HG03097 (cell line): ENCODE measurements at regions not wholly inside any gene's neighbourhood (a gene's known extent, or its start where the extent isn't known, plus 50 kb on each side); places are given as distances from the start of the nearest gene placed in this dataset.
"Not testable (repeated sequence)": the region's sequence is repeated elsewhere in the genome, so short reads cannot be mapped to it uniquely, and the experiment has no call there.

Source experiments
- ATAC-seq: cut with Tn5 transposase; IDR thresholded peaks from one replicate; pipeline ENCODE4 v1.9.1; 2021; ENCODE audit not compliant: unreplicated experiment, low FRiP score

GRCh38 chr11:100528872-100529416 lies 158.1 kb upstream of the ARHGAP42 start:
- ATAC-seq, result no peak

- not testable (repeated sequence) for ATAC-seq
These were observed 155.8 kb upstream of the ARHGAP42 start for GRCh38 chr11:100531290-100531689.

GRCh38 chr11:100536979-100537378 lies 150.1 kb upstream of the ARHGAP42 start:
- ATAC-seq, result no peak

GRCh38 chr11:100543386-100543785 lies 143.7 kb upstream of the ARHGAP42 start:
- ATAC-seq, result no peak

- no peak for ATAC-seq
These were observed 141.5 kb upstream of the ARHGAP42 start for GRCh38 chr11:100545556-100545955.

- ATAC-seq, result no peak
These were observed 141.1 kb upstream of the ARHGAP42 start for GRCh38 chr11:100545970-100546369.

GRCh38 chr11:100546714-100547113 lies 140.4 kb upstream of the ARHGAP42 start:
- ATAC-seq, result no peak

- no peak for ATAC-seq
These were observed 136.8 kb upstream of the ARHGAP42 start for GRCh38 chr11:100550298-100550697.

GRCh38 chr11:100550912-100551632 lies 136.0 kb upstream of the ARHGAP42 start:
- ATAC-seq, result no peak

- no peak for ATAC-seq
These were observed 131.2 kb upstream of the ARHGAP42 start for GRCh38 chr11:100555931-100556330.

GRCh38 chr11:100556781-100557180 lies 130.3 kb upstream of the ARHGAP42 start:
- ATAC-seq, result no peak

- no peak for ATAC-seq
These were observed 129.1 kb upstream of the ARHGAP42 start for GRCh38 chr11:100557830-100558611.

- ATAC-seq, result no peak
These were observed 126.5 kb upstream of the ARHGAP42 start for GRCh38 chr11:100560606-100561005.

- ATAC-seq, result no peak
These were observed 125.8 kb upstream of the ARHGAP42 start for GRCh38 chr11:100561323-100561722.

GRCh38 chr11:100562128-100562527 lies 125.0 kb upstream of the ARHGAP42 start:
- no peak for ATAC-seq

- ATAC-seq, result no peak
These were observed 123.4 kb upstream of the ARHGAP42 start for GRCh38 chr11:100563541-100564280.

GRCh38 chr11:100573911-100574513 lies 113.1 kb upstream of the ARHGAP42 start:
- no peak for ATAC-seq

- no peak for ATAC-seq
These were observed 112.0 kb upstream of the ARHGAP42 start for GRCh38 chr11:100574894-100575769.

- peak; percentile 73 for ATAC-seq
These were observed 111.0 kb upstream of the ARHGAP42 start for GRCh38 chr11:100575860-100576717.
